ENCODE measurements at regions not wholly inside any gene's neighbourhood (a gene's known extent, or its start where the extent isn't known, plus 50 kb on each side); places are given as distances from the start of the nearest gene placed in this dataset.

DNA sequence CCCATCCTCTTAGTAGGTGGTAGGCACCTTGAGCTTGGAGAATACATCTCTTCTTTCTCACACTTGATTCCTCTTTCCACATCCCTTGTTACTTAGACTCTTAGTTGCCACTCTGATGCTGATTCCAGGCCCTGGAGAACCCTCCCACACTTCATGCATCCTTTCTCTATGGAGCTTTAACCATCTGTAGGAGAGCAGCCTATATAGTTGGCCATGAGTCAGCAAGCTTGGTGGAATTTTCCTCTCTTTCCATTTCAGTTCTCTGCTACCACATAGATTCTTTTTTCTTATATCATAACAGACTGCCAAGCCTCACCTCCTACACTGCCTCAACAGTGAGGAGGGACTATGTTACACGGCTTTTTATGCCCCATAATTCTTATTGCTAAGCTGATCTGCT is 851.6 kb upstream of the CDH2 start:
- no peak for TF ChIP-seq POLR2A (IDR thresholded peaks at IDR 0.05)
- TF ChIP-seq, protein P1, sequence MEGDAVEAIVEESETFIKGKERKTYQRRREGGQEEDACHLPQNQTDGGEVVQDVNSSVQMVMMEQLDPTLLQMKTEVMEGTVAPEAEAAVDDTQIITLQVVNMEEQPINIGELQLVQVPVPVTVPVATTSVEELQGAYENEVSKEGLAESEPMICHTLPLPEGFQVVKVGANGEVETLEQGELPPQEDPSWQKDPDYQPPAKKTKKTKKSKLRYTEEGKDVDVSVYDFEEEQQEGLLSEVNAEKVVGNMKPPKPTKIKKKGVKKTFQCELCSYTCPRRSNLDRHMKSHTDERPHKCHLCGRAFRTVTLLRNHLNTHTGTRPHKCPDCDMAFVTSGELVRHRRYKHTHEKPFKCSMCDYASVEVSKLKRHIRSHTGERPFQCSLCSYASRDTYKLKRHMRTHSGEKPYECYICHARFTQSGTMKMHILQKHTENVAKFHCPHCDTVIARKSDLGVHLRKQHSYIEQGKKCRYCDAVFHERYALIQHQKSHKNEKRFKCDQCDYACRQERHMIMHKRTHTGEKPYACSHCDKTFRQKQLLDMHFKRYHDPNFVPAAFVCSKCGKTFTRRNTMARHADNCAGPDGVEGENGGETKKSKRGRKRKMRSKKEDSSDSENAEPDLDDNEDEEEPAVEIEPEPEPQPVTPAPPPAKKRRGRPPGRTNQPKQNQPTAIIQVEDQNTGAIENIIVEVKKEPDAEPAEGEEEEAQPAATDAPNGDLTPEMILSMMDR (IDR thresholded peaks at IDR 0.05) = no peak
